HG02798 (cell line): ENCODE measurements at regions not wholly inside any gene's neighbourhood (a gene's known extent, or its start where the extent isn't known, plus 50 kb on each side); places are given as distances from the start of the nearest gene placed in this dataset.
A peak's percentile ranks its signal among the peaks of the same experiment; 100 is the strongest.
"Not testable (repeated sequence)": the region's sequence is repeated elsewhere in the genome, so short reads cannot be mapped to it uniquely, and the experiment has no call there.

Experiments
- ATAC-seq: cut with Tn5 transposase; IDR thresholded peaks from one replicate; pipeline ENCODE4 v1.9.1; 2021; ENCODE audit warnings: mild to moderate bottlenecking; ENCODE audit not compliant: unreplicated experiment, poor library complexity

GRCh38 chr4:45527160-45527559 lies 596.7 kb downstream of the GABRG1 start:
- ATAC-seq = no peak

GRCh38 chr4:45518832-45519231 lies 605.0 kb downstream of the GABRG1 start:
- ATAC-seq = no peak

- ATAC-seq = no peak
Measured at GRCh38 chr4:45502471-45502870, 621.4 kb downstream of the GABRG1 start.

DNA sequence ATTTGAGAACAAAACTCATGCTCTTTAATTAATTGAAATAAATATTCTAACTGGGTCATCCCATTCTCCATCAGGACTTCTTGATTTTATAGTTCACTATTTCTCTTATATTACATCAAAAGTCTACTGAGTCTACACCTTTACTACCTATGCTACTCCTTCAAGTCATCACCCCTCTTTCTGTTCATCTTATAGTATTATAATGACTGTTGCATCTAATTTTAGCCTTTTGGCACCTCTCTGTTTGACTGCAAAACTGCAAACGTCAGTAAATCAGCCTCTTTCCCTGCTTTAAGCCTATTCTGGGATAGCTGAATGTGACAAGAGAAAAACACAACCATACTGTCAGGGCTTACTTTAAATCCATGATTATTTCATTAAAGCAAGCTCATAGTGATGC lies 639.1 kb downstream of the GABRG1 start:
- ATAC-seq = no peak

- ATAC-seq = no peak
Measured at GRCh38 chr4:45482346-45482745, 641.5 kb downstream of the GABRG1 start.

DNA sequence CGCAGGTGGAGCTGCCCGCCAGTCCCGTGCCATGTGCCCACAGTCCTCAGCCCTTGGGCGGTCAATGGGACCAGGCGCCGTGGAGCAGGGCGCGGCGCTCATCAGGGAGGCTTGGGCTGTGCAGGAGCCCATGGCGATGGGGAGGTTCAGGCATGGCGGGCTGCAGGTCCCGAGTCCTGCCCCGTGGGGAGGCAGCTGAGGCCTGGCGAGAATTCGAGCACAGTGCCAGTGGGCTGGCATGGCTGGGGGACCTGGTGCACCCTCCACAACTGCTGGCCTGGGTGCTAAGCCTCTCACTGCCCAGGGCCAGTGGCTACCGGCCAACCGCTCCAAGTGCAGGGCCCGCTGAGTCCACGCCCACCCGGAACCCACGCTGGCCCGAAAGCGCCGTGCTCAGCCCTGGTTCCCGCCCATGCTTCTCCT lies 646.5 kb downstream of the GABRG1 start:
- no peak for ATAC-seq

- no peak for ATAC-seq
Measured at GRCh38 chr4:45475548-45475947, 648.3 kb downstream of the GABRG1 start.

- ATAC-seq = no peak
Measured at GRCh38 chr4:45472490-45472889, 651.4 kb downstream of the GABRG1 start.

DNA sequence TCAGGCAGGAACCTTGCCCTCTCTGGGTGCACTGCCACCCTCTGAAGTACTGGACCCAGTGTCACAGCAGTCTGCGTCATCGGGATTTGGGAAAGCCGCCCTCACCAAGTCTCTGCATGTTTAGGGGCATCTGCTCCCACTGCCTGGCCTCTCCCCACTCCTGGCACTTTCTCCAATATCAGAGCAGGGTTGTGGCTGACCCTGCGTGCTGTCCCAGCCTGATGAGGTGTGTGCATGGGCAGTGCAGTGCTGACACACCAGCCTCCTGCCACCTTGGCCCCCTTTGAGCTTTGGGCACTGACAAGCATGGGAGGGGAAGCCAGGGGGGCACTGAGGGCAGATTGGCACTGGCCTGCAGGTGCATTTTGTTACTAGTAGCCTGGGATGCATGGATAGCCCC lies 652.5 kb downstream of the GABRG1 start:
- ATAC-seq = no peak

DNA sequence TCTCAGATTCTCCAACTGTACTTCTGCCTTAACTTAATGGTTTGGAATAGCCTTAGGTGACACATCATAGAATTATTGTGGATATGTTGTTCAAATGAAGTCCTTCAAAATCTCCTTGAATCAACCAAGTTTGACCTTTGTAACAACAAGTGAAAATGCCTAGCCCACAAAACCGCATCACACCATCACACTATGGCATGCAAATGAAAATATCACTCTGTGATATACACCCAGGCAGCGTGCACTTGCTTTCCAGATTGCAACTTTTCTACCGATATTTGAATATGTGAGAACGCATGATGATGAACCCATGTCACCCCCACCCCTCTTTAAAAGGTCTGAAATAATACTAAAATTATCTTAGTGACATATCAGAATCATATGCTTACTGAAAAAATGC lies 656.7 kb downstream of the GABRG1 start:
- no peak for ATAC-seq

- not testable (repeated sequence) for ATAC-seq
Measured at GRCh38 chr4:45460157-45460556, 663.7 kb downstream of the GABRG1 start.

DNA sequence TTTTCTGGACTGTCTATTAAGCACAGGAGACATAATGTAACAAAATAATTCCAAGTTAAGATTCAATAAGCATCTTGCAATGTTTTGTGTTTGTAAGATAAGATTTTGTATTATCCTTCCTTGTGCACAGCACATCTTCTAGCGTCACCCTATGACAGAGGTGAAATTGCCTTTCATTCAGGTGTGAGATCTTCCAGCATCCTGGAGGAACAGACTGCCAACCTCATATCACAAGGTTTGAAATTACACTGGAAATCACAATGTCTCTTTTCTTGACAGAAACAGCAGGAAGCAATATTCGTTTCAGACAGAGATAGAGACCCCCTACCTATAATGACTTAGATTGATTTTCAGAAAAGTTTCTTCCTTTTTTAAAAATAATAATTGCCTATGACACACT lies 668.6 kb downstream of the GABRG1 start:
- ATAC-seq = no peak

DNA sequence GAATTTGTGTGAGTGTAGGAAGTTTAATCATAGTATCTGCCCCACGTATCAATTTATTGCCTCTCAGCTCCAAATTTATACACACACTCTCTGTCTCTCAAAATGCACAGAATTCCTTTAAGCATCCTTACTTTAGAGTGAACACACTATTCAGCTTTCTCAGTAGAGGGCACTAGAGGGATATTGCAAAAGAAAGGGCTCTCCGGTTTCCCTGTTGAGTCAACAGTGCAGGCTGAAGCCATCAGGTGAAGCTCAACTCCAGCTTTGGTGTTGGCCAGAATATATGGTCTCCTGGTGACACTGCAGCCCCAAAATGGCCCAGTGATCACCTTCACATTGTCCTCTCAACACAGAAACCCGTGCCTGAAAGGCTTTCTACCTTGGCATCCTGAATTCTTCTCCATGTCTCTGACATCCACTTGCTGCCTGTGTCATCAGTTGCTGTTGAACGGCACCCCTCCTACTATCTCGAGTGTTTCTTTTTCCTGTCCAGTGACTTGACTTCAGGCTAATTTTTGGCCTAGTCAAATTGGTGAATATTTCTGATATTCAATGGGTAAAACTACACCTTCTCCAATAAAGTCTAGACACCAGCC lies 670.5 kb downstream of the GABRG1 start:
- peak; percentile 60 for ATAC-seq

DNA sequence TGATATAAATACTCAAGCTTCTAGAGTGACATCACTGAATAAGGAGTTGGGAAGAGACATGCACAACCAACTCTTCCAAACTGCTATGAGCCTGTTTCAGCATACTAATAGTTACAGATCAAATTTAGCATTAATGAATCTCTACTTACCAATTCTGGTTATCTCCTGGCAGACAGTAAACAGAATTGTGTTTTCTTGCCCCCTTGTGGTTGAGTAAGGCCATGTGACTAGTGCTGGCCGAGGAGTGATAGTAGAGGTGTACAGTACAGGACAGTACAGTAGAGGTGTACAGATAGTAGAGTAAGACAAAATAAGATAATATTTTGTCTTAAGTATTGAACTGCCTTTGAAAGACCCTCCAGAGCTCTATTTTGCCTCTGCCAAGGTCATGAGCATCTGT lies 681.4 kb downstream of the GABRG1 start:
- peak; percentile 73 for ATAC-seq

DNA sequence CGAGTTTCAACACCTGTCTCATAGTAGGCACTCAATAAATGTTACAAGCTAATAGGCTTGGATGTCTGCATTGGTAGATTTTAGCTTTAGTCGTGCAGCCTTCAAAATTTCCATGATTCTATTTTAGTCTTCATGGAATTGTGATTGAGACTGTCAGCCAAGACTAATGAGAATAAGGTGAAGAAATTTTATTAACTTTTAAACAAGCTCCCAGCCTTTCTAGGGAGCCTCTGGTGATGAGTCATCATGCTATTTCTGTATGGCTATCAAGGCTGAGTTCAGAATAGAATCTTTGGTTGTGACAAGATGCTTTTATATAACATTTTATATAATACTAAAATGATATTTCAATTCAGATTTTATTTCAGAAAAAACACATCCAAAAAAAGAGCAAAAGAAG lies 685.8 kb downstream of the GABRG1 start:
- ATAC-seq = no peak

DNA sequence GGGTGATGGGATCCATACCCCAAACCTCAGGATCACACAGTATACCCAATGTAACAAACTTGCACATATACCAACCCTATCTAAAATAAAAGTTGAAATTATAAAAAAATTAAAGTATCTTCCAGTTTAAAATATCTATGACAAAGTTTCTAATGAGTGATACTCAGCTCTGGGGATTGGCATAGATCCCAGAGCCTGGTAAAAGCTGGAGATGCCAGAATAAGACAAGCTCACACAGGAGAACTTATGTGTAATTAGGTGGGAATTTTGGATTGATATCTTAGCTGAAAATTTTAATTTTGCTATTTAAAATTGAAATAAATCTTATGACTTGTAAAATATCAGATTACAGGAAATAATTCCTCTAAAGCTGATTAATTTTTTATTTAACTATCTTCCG lies 686.5 kb downstream of the GABRG1 start:
- no peak for ATAC-seq

DNA sequence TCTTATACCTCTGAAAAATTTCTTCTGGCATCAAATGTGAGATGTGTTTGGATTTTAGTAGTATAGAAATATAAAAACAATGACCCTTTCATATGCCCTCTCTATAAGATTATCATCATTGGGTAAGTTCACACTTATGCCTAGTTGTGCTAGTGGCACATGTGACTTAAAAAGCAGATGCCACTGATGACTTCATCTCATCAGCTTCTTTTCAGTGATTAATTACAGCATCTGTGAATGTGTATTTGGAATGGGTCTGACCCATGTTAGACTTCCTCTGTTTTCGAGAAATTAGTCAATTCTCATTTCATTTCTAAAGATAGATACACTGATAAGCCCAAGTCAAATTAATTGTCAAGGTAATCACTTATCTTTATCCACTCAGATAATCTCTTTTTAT lies 698.7 kb downstream of the GABRG1 start:
- ATAC-seq = no peak

GRCh38 chr4:45423896-45424295 lies 697.5 kb upstream of the GNPDA2 start:
- no peak for ATAC-seq

GRCh38 chr4:45420091-45420674 lies 693.8 kb upstream of the GNPDA2 start:
- not testable (repeated sequence) for ATAC-seq

- ATAC-seq = no peak
Measured at GRCh38 chr4:45410701-45411210, 684.4 kb upstream of the GNPDA2 start.

DNA sequence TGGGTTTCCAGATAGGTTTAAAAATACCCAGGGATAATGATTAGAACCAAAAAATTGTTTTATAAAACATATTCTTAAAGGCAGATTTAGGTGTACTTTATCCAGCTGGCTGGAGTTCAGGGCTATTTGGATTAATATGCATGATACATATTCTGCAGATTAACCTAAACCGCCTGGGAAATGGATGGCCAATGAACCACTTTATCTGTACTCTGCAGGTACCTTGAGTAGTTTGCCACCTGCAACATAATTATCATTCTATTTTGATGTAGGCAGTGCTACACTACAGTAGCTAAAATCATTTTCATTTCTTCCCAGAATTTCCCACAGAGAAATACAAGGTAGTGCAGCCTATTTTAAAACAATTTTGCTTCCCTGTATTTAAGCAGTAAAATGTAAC lies 683.2 kb upstream of the GNPDA2 start:
- no peak for ATAC-seq

GRCh38 chr4:45408996-45409395 lies 682.6 kb upstream of the GNPDA2 start:
- no peak for ATAC-seq
